ENCODE measurements at regions not wholly inside any gene's neighbourhood (a gene's known extent, or its start where the extent isn't known, plus 50 kb on each side); places are given as distances from the start of the nearest gene placed in this dataset.

DNA sequence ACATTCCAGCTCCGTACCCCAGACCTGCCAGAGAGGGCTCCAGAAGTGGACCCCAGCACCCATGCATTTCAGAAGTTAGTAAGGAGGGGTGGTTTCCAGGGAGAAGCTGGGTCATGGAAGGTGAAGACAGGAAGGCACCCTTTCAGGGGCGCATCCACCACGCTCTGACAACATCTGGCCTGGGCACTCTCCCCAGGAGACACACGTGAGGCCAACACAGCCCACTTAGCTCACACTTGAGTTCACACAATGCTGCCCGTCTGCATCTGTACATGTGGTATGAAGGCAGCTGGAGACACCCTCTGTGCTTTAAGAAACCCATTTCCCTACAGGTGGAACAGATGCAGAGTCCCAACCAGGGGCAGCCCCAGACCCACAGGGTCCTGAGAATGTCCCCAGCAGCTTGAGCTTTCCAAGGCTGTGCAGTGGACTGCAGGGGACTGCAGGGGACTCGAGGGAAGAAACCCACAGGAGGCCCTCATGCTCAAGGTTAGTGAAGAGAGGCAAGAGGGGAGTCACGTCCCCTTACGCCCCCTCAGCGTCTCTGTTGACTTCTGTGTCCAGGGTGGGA is 326.8 kb upstream of the IRX1 start:
- no peak for DNase-seq

DNA sequence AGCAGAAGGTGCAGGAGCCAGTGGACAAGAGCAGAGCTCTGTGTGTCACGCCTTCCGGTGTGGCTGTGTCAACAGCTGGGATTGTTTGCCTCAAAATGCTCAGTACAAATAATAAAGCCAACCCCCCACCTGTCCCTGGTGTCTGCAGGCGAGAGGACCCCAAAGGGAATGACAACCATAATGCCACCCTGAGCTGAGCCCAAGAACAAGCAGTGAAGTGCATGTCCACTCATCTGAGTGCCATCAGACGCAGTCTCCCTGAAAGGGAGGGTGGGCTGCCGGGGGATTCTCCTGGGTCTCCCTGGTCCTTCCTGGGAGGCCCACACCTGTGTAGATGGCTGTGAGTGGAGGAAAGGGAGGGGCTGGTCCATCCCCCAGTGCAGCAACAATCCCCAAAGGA is 328.8 kb upstream of the IRX1 start:
- DNase-seq = no peak

DNA sequence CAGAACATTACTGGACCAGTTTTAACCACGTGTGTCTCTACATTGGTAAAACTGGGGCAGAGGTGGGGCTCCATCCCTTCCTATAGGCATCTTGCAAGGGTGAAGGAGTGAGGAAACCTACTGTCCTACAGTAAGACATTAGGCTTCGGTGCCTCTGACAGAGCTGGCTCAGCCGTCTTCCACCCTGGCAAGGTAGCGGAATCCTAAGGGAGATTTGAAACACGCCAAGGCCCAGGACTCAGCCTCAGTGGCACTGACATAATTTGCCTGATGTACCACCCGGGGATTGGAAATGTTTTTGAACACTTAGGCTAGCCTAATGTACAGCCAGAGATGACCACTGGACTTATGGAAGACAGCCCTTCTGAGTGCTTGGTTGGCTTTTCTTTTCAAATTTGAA is 329.7 kb upstream of the IRX1 start:
- DNase-seq = no peak

DNA sequence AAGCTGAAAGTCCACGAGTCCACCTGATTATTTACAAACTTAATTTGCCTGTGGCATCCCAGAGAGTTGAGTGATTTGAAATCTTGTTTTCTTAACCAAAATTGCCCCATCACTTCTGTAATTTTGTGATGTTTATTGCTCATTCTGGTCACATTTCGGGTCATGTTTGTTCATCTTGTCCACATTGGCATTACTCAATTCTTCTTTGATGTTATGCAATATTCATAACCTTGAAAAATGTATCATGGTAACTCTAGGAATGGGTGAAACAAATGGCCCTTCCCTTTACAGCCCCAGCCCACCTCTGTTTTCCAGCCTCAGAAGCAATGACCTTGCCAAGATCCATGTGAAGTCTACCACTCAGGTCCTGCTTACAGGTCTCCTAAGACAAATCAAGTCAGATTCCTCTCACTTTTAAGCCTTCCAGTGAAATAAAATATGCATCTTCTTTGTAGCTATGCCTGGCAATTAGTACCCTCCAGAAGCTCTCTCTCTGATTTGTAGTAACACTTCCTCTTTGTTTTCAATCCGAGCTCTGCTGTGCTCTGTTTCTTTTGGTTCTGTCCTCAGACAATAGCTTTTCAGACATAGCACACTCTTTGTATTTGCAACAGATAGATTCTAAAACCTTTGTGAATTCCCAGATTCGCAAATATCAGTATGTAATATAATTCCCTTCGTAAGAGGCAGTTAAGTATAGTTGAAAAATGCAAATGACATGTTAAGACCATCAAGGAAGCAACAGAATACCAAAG is 330.3 kb upstream of the IRX1 start:
- DNase-seq = no peak

DNA sequence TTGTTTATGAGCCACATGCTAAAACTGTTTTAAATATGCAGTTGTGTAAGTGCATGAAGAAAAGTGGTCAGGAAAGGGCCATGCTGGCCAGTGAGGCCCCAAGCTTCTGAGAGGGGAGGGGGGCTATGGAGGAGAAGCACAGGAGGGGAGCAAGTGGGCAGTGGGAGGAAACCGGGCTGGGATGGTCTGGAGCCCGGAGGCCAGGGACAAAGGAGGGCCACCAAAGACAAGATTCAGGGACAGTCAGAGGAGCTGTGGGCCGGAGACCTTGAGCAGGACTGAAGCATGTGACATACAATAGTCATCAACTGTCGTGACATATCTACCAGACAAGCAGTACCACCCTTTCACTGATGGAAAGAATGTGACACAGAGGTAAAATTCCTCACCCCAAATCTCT is 333.2 kb upstream of the IRX1 start:
- no peak for DNase-seq

DNA sequence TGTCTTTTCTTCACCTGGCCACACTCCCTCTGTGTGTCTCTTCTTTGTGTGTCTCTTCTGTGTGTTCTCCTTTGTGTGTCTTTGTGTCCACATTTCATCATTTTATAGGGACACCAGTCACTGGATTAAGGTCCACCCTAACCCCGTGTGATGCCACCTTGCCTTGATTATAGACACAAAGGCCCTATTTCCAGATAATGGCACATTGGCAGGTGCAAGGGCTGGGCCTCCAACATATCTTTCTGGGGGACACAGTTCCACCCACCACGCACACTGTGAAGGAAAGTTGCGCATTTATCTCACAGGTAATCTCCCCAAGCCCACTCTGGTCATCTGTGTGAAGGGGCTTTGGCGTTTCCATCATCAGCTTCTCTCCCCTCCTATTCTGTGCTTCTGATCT is 334.6 kb upstream of the IRX1 start:
- DNase-seq = no peak

DNA sequence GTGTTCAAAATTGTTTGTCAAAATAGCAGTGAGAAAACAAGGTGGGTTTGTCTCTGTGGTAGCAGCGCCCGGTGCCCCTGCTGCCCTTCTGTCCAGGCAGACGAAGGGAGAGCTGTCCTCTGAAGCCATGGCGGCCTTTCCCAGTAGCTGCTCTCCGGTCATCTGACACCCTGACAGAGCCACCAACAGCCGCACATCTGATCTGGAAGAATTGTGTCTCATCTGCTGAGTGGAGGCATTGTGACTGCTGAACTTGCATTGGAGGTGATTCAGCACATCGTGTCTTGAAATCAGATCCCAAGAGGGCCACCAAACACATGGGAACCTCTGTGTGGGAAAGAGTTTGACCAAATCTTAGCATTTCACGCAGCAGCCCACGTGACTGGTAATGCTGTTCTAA is 337.6 kb upstream of the IRX1 start:
- DNase-seq = no peak

DNA sequence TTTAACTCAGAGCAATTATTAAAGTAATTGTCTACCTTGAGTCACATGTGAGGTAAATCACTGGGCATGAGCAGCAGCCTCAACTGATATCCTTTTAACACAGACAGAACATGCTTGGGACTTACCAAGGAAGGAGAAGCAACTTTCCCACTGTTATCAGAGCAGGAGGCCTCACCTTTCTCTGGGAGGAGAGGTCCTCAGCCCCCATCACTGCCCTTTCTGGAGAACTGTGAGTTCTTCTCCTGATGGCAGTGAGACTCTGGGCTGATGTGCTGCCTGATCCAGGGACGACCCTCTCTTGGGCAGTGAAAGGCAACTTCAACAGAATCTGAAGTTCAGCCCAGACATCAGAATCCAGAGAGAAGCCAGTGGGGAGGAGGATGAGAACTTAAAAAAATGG is 343.4 kb upstream of the IRX1 start:
- DNase-seq = no peak

DNA sequence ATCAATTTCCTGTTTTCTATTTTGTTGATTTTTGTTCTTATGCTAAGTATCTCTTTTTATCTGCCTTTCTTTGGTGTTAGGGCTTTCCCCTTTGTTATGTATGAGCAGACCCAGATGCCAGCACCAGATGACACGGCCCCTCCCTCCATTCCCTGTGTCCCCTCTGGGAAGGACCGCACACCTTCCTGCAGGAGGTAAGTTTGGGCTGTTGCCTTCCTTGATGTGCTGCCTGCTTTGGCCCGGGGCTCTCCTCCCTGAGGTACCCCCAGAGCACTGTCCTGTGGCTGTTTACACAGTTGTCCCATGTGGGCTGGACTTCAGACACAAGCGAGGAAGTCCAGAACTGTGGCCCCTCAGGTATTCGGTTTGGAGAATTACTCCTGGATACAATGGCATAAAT is 343.8 kb upstream of the IRX1 start:
- no peak for DNase-seq

DNA sequence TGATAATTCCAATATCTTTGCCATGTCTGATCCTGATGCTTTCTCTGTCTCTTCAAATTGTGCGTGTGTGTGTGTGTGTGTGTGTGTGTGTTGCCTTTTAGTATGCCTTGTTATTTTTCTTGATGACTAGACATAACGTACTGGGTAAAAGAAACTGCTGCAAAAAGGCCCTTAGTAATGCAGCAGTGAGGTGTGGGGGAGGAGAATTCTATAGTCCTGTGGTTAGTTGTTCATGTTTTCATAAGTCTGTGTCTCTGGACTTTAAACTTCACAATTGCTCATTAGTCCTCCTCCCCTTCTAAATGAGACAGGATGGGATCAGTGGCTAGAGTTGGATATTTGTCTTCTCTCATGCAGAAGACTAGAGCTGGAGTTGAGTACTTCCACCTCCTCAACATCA is 346.2 kb upstream of the IRX1 start:
- DNase-seq = no peak

DNA sequence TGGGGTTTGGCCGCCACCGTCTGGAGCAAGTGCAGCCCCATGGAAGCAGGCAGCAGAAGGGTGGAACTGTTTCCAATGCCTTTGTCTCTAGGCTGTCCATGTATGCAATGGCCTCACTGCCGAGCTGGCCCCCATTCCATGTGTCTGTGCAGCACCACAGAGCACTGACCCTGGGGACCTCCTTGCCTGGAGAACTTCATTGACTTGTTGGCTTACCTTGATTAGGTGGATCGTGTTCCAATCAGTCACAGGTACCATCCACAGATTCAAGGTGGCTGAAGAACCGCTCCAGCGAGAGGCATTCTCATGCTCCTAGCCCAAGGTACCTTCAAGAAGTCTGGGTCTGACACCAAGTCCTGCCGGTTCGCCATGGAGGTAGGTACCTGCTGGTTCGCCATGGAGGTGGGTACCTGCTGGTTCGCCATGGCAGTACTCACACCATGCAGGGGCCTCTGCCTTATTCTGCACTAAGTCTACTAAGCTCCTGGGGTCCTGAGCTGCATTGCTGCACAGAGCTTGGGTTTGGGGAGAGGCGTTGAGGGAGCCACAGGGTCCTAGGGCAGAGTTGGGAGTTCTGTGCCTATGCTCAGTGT is 358.3 kb upstream of the IRX1 start:
- no peak for DNase-seq

DNA sequence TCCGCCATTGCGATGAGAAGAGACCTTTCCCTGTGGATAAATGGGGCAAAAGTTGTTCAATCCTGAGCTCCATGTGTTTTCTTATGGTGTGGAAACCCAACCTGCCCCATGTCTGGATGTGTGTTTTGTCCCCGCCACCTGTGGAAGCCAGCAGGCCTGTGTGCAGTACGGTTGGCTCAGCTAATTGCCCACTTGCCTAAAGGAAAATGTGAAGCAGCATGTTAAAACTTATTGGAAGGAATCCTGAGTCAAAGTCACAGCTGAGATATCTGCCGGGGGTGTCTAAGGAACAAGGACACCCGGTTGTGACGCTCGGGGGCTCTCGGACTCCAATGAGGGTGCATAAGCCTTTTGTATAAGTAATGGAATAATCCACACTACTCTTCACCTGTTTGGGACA is 361.1 kb upstream of the IRX1 start:
- DNase-seq = no peak

DNA sequence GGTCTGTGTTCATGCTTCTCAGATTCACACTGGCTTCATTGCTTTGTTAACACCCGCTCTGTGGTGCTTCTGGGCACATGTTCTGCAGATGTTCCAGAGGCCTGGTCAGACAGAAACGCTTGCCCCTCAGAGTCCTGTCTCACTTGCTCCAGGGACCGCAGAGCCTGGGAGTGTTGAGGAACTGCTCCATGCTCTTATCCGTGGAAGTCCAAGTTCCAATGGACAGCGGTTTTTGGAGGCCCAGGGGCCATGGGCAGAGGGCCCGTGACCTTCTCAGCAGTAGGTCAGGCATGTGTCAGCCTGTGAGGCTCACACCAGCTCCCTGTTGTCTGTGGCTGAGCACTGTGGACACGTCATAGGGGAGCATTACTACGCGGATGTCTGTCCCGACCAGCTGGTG is 364.7 kb upstream of the IRX1 start:
- no peak for DNase-seq

DNA sequence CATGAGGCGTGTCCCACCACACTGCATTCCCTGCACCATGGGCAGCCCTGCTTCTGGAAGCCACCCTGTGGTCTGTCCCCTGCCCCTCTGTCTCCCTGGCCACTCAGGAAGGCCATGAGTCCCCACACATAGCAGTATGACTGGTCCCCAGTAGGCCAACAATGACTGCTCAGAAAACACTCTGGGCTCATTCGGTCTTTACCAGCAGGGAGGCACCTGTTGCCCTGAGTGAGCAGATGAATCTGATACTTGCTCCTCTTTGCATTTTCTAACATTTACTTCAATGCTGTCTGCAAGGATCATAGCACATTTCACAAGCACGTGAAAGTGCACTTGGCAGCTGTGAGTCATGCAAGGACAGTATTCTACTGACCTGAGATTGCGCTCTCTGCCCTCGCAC is 365.4 kb upstream of the IRX1 start:
- DNase-seq = no peak

DNA sequence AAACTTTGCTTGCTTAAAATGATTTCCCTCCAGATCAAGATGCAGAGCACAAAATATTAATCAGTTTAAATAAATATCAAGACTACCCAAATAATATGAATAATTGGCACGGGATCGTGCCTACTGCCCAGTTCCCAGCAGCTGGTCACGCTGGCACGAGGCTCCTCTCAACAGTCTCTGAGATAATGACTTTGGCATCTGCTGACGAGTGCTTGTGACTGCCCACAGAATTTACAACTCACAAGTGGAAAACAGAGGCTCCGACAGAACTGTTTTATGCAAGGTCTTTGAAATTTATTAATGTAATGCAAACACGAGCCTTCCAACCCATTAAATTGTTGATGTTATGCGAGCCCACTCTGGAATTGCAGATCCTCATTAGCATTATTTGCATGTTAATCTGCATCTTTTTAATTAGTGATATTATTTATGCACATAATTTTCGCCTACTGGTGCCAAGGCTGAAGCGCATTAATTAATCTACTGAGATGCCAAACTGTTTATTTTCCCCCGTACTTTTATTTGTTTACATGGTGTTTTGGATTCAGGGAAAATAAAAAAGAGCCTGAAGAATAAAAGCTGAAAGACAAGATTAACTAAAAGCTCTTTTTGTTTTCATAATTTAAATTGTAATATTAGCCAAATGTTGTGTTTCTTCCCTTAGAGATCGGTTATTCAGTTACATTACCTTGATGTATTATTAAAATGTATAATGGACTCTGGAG is 369.3 kb upstream of the IRX1 start:
- DNase-seq = no peak

DNA sequence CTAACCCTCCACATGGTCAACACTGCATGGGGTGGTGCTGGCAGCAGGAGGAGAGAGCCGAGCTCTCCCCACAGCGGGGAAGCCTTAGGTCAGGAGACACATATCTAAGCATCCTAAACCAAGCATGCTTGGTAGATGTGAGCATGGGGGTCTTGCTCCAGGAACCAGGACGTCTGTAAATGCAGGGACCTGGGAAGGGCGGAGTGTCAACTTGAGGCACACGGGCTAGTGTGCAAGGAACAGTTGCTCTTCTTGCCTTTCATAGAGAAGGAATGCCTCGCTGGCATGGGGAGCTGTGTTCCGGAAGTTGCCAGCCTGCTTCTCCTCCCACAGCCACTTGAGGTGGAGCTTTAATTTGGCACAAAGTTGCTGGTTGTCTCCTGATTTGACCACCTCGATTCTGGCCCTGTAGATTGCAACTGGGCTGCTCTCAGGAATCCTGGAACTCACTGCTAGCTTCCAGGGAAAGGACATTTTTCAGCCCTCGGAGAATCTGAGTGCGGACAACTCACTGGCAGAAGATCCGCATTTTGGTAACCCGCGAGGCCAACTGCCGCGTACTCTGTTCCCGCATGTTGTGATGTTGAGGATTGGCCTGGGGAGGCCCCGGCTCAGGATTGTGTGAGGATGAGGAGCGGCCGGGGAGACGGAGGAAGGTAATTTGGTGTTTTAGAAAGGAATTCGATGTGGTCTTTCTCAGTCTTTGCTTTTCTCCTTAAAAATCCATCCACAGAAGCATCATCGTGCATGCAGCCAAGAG is 370.3 kb upstream of the IRX1 start:
- no peak for DNase-seq

DNA sequence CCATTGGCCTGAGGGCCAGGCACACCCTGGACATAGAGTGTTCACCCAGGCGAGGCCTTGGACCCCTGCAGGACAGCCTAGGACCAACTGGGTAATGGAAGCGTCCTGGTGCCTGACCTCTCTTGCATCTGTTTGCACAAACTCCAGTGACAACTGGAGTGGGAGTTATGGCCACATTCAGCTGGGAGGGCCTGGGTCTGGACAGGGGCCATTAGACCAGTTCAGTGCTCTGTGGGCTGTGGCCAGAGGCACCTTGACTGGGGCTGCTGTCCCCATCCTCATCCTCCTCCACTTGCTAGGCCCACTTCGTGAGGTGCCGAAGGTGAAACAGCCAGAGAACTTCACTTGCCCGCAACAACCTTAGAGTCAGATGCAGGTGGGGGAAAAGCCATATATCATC is 372.7 kb upstream of the IRX1 start:
- no peak for DNase-seq

DNA sequence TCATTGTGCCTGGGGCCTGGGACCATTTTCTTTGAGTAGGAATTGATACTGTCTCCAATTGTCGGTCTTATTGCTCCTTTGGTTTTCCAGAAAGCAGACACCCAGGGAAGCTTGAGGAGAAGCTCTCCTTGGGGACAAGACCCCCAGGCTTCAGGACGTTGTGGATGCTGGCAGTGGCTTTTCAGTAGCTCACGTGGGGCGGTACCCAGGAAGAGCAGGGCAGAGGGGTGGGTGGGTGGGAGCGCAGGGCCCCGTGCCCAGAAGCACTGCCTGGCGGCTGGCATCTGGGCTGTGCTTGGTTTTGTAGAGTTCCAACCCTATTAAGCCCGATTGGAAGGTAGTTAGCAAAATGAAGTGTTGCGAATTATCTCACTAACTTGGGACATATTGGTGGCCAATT is 374.2 kb upstream of the IRX1 start:
- DNase-seq = no peak

DNA sequence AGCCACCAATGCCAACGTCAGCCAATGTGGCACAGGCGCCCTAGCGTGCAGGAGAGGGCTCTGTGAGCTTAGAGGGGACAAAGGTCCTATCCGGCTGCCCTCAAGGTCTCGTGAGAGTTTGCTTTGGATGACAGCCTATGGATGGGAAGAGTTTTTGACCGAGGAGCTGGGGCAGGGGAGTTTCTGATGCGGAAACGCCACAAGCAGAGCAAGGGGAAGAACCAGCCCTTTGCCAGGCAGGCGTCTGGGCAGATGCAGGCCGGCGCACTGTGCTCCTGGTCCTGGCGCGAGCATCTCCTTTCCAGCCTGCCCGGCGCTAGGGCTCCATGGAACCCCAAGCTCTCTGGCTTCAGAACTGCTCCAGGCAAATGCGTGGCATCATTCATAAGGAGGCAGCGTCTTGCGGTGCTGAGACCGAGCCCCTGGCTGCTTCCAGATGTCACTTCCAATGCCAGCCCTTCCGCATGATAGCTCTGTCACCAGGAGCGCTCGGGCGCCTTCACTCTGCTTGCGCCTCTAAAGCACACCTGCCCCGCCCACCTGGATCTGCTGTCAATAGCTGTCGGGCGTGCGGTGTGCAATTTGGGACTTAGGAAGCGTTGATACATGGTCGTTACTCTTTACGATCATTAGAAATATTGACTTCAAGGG is 374.9 kb upstream of the IRX1 start:
- no peak for DNase-seq

DNA sequence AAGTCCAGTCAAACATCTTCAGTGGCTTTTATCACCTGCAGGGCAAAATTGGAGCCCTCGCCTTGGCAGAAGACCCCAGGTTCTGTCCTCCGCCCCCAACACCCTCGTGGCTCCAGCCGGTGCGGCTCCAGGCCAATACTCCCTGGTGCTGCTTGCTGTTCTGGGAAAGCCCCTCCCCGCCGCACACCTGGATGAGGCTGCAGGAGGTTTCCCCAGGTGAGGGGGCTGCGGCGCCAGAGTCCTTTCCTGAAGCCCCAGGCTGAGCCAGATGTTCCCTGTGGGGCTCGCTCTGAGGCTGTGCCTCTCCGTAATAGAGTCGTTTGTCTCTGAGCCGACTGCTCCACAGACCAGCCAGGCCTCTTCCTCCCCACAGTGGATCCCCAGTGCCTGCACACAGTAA is 375.4 kb upstream of the IRX1 start:
- no peak for DNase-seq

DNA sequence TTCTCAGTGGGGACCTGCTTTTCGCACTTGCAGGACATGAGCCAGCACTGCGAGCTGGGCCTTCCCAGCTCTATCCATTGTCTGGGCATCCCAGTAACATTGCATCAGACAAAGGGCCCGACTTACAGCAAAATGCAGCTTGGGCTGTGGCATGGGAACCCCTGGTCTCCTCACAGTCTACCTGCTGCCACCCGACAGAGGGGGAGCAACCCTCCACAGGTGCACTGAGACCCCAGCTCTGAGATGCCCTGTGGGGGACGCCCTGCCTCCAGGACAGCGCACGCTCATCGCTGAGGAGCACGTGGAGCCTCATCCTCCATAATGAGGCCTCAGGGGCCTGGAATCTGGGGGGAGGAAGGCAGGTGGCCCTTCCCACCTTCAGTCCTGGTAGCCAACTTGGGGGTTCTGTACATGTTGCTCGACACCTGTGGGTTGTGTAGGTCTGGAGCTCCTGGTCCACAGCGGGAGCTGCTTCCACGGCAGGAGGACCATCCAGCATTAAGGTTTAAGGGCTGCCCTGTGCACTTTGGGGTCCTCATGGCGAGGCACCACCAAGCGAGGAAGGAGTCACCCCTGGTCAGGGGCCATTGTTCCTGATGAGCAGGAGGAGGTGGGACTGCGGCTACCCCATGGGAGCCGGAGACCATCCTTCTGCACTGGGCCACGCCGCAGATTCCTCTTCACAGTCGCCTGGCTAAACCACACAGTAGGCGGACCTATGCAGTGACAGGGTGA is 376.5 kb upstream of the IRX1 start:
- no peak for DNase-seq

Data from fibroblast of skin of right biceps (primary cell).